ENCODE measurements at regions not wholly inside any gene's neighbourhood (a gene's known extent, or its start where the extent isn't known, plus 50 kb on each side); places are given as distances from the start of the nearest gene placed in this dataset.

- no peak for TF ChIP-seq POLR2A (IDR thresholded peaks at IDR 0.05; ENCODE audit: low read depth, low read length)
- TF ChIP-seq TAF1 (IDR thresholded peaks at IDR 0.05; ENCODE audit: borderline replicate concordance, low read depth, low read length), result no peak
- TF ChIP-seq POLR2AphosphoS5 (IDR thresholded peaks at IDR 0.05; ENCODE audit: low read depth, low read length), result no peak
Measured at GRCh38 chr16:21339269-21339641, 61.2 kb upstream of the CRYM start.

Data from GM12892 (cell line).